COLO668 (cell line): ENCODE measurements at regions not wholly inside any gene's neighbourhood (a gene's known extent, or its start where the extent isn't known, plus 50 kb on each side); places are given as distances from the start of the nearest gene placed in this dataset.
"Not testable (repeated sequence)": the region's sequence is repeated elsewhere in the genome, so short reads cannot be mapped to it uniquely, and the experiment has no call there.

Experiments used
- DNase-seq: peaks from one replicate; lab custom pipeline; 2025; ENCODE audit not compliant: unreplicated experiment; lab: John Stamatoyannopoulos, UW

DNA sequence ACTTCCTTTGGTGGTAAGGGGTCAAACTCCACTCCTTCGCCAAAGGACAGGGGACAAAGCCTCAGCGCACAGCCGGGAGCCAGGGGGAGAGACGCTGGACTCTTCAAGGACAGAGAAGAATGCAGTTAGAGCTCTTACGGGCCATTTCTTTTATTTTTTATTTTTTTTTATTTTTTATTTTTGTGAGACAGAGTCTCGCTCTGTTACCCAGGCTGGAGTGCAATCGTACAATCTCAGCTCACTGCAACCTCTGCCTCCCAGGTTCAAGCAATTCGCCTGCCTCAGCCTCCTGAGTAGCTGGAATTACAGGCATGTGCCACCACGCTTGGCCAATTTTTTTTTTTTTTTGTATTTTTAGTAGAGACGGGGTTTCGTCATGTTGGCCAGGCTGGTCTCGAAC is 93.2 kb upstream of the RPH3AL start, which contains the start of gene RFLNB:
Gene RFLNB, minus strand, starts transcription at position 101 of the 400 bp plus-strand sequence.
- not testable (repeated sequence) for DNase-seq

- DNase-seq, result no peak
Observed at GRCh38 chr17:444879-445454, 92.4 kb upstream of the RPH3AL start.

DNA sequence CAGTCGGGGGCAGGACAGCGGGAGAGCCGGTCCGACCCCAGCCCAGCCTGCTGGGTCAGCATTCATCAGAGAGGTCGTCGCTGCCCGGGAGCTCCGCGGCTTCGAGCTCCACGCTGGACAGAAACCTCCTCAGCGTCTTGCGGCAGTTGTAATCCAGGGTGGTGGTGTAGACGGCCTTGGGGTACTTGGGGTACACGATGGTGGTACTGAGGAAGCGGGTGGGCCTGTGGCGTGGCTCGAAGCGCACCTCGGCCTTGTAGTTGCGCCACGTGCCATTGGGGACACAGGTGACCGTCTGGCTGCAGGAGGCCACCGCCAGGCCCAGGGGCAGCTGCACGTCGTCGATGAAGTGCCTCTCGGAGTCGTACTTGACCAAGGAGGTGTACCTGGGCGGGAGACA is 90.5 kb upstream of the RPH3AL start:
- no peak for DNase-seq

DNA sequence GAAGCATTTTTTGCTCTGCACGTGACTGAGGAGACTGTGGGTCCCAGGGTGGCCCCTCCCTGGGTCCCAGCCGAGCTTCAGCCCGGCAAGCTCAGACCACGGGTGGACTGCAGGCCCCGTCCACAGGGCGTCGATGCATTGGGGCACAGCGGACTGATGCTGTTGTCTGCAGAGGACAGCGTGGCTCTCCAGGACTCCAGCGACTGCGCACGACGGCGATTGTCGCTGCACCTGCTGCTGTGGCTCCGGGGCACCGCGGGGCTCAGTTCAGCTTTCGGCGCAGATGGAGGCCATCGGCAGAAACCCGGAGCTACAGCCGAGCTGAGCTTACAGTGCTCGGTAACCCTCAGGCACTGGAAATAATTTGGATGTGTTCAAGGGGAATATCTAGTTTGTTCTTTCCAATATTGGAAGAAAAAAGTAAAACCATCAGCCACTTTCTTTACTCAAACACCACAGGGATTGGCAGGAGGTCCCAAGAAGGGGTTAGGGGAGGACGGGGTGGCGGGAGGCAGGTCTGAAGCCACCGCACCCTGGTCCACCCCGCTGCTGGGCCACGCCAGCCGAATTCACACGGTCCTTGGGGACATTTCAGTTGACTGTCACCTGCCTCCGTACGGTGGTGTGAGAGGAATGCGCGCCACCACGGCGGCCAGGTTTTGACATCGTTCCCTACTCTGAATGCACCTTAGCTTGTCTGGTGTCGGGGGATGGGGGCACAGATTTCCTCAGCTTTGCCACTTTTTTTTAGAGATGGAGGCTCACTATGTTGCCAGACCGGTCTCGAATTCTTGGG is 88.7 kb upstream of the RPH3AL start:
- no peak for DNase-seq

- DNase-seq, result no peak
Observed at GRCh38 chr17:438191-438590, 85.6 kb upstream of the RPH3AL start.

DNA sequence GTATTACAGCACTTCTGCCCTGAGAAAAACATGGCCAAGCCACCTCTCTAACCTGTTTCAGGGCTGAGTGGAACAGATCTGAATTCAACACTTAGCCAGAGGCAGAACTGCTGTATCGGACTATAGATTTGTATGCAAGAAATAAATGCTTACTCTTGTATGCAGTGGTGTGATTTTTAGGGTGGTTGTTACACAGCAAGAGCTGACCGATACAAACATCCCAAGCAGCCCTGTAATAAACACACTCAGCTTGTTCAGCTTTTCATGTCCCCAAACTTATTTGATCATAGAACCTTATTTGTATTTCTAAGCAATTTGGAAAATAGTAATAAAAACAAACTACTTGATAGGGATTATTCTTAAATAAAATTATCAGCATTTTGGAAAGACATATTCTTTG is 84.9 kb upstream of the RPH3AL start:
- no peak for DNase-seq

GRCh38 chr17:436571-436970 is 84.0 kb upstream of the RPH3AL start:
- no peak for DNase-seq

DNA sequence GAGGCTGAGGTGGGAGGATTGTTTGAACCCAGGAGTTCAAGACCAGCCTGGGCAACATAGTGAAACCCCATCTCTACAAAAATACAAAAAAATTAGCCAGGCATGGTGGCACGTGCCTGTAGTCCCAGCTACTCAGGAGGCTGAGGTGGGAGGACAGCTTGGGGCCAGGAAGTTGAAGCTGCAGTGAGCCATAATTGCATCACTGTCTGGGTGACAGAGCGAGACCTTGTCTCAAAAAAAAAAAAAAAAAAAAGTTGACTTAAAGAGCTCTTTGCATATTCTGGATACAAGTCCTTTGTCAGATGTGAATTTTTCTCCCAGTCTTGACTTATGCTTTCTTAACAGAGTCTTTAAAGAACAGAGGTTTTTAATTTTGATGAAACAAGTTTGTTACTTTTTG is 79.9 kb upstream of the RPH3AL start:
- DNase-seq, result not testable (repeated sequence)

GRCh38 chr17:431494-431893 is 78.9 kb upstream of the RPH3AL start:
- no peak for DNase-seq

GRCh38 chr17:429589-429988 is 77.0 kb upstream of the RPH3AL start:
- DNase-seq, result no peak

GRCh38 chr17:428414-428813 is 75.8 kb upstream of the RPH3AL start:
- DNase-seq, result no peak

DNA sequence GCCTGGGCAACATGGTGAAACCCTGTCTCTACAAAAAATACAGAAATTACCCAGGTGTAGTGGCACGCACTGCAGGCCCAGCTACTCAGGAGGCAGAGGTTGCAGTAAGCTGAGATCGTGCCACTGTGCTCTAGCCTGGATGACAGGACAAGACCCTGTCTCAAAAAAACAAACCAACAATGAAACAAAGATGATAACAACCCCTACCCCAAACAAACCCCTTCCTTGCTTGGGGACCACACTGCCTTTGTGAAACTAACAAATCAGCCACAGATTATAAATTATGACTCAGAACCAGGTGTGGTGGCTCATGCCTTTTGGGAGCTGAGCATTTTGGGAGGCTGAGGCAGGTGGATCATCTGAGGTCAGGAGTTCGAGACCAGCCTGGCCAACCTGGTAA is 75.3 kb upstream of the RPH3AL start:
- DNase-seq, result no peak

GRCh38 chr17:427327-427726 is 74.7 kb upstream of the RPH3AL start:
- DNase-seq, result no peak

GRCh38 chr17:422196-422930 is 69.8 kb upstream of the RPH3AL start:
- no peak for DNase-seq

DNA sequence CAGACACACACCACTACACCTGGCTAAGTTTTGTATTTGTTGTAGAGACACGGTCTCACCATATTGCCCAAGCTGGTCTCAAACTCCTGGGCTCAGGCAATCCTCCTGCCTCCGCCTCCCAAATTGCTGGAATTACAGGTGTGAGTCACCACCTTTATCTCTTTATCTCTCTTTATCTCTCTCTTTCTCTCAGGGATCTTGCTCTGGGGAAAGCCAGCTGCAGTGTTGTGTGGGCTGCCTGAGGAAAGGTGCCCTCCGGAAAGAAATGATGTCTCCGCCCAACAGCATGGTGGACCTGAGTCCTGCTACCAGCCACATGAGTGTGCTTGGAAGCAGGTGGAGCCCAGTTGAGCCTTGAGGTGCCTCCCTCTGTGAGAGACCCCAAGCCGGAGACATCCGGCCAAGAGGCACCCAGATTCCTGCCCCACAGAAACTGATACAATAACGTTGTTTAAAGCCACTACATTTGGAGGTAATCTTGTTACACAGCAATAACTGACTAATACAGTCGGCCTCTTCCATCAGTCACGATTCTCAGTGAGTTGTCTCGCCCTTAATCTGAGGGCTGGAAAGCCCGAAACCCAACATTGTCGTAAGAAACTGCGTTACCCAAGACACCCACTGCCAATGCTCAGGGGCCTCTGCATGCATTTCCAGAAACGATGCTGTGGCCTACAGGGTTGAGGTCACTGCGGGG is 68.0 kb upstream of the RPH3AL start:
- DNase-seq, result no peak

GRCh38 chr17:419073-419735 is 66.6 kb upstream of the RPH3AL start:
- no peak for DNase-seq

GRCh38 chr17:418421-418751 is 65.8 kb upstream of the RPH3AL start:
- DNase-seq, result no peak

DNA sequence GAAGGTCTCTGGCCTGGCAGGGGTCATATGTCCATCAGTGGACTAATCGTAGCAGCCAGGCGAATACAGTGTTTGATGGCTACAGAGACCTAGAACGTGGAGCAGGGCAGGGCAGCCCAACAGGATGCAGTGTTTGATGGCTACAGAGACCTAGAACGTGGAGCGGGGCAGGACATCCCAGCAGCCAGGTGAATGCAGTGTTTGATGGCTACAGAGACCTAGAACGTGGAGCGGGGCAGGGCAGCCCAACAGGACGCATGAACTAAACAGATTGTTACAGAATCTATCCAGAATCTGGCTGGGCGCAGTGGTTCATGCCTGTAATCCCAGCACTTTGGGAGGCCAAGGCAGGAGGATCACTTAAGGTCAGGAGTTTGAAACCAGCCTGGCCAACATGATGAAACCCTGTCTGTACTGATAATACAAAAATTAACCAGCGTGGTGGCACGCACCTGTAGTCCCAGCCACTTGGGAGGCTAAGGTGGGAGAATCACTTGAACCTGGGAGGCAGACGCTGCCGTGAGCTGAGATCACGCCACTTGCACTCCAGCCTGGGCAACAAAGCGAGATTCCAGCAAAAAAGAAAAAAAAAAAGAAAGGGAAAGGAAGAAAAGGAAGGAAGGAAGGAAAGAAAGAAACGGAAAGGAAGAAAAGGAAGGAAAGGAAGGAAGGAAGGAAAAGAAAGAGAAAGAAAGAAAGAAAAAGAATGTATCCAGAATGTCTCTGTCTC is 65.2 kb upstream of the RPH3AL start:
- DNase-seq, result no peak

DNA sequence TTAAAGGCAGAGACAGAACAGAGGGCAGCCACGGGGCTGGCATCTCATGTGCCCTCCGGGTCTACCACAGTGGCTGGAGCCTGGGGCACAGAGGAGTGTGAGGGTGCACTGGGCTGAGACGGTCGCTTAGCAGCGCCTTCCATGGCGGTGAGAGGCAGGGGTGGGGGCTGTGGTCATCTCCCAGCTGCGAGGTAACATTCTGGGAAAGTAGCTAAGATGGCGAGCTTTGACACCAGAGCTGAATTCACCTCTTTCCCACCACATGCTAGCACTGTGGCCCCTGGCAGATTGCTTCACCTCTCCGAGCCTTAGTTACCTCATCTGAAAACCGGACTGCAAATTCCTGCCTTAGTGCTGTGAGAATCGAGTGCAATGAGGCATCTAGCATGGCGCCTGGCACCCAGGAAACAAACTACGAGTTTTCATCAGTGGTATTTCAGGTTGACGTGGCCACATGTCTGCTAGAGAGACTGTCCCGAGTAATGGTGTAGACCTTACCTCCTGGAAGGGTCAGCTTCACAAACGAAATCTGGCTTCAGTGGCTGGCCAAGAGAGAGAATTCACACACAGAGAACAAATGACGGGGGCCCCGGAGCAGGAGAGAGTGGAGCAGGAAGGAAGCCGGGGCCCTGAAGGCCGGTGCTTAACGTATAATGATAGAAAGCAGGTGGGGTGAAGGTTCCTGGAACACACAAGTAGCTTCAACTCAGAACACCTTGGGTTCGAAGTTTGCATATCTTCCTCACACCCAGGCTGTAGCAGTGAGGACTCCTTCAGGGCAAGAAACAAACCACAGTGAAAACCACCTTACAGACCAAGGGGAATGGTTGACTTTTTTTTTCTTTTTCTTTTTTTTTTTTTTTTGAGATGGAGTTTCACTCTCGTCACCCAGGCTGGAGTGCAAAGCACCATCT is 63.9 kb upstream of the RPH3AL start:
- no peak for DNase-seq
